HG02763 (cell line): ENCODE measurements at regions not wholly inside any gene's neighbourhood (a gene's known extent, or its start where the extent isn't known, plus 50 kb on each side); places are given as distances from the start of the nearest gene placed in this dataset.

Experiments
- ATAC-seq: cut with Tn5 transposase; IDR thresholded peaks from one replicate; pipeline ENCODE4 v1.9.1; 2021; ENCODE audit warnings: mild to moderate bottlenecking, moderate library complexity; ENCODE audit not compliant: unreplicated experiment

DNA sequence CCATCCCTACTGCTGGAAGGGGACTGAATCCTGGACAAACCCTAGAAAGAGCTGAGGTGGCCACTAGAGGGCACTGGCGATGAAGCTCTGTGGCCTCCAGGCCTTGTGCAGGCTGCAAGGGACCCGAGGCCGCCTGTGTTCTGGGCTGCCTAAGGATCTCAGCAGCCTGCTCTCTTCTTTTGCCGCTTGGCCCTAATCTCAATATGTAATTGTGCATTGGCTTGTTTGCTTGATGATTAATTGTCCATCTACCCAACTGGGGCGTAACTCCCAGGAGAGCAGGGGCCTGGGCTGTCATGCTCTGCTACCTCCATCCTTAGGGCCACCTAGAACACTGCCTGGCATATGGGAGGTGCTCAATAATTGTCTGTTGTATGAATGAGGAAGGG is 73.8 kb downstream of the SYNE3 start:
- peak; percentile 72 for ATAC-seq

DNA sequence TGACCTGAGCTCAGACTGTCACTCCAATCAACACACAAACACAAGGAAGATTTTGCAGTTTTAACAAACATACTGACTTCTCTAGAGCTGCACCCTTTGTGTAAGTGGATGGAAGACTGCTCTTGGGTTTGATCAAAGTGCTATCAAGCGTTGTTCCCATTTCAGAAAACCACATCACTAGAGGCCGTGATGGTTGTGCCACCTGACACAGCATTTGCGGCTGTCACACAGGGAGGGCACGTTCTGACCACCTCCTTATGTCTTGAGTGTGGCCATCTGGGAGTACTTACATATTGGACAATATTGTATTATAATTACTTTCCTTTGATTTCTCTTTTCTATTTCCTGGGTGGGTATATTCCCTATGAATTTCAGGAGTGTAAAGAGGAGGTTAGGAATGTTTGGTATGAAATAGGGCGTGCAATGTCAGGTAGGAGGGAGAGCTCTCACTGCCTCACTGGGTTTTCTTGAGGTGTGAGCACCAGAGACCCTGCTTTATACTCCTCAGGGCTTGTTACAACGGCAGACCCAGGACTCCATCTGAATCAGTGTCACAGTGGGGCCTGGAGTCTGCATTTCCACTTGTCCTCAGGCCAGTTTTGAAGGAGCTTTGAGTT is 74.3 kb downstream of the SYNE3 start:
- ATAC-seq: no peak

DNA sequence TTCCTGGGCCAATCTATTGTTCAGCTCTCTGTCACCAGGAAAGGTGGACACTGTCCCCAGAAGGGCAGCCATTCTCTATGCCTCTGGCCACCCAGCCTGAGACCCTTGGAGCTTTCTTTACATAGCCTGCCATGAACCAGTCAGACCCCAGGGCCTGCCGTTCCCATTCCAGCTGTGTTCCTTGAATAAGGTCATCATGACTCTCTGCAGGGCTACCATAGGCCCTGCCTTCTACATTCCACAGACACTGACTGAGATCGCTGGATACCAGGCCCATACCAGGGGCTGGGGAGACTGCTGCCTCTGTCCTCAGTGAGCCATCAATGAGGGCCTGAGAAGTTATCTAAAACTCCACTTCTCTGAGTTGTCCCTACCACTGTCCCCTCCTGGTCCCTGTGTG is 75.5 kb downstream of the SYNE3 start:
- ATAC-seq: no peak

- no peak for ATAC-seq
Measured at GRCh38 chr14:95440496-95440895, 76.0 kb downstream of the SYNE3 start.

DNA sequence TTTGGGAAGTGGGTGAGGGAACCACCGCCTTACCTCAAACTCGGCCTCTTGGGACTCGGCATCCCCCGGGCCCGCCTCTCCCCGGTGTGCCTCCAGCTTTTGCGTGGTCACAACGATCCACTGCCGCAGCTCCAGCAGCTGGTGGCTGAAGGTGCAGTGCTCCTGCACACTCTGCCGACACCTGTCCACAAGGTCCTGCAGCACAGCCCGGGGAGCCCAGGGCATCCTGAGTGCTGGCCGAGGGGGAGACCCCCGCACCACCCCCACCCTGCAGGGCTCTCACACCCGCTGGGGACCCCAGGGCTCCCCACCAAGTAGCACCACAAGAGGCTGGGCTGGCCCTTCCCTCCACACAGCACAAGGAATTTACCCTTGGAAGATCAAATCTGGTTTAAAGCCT is 76.6 kb downstream of the SYNE3 start:
- no peak for ATAC-seq

- no peak for ATAC-seq
Measured at GRCh38 chr14:95437715-95438114, 78.7 kb downstream of the SYNE3 start.

DNA sequence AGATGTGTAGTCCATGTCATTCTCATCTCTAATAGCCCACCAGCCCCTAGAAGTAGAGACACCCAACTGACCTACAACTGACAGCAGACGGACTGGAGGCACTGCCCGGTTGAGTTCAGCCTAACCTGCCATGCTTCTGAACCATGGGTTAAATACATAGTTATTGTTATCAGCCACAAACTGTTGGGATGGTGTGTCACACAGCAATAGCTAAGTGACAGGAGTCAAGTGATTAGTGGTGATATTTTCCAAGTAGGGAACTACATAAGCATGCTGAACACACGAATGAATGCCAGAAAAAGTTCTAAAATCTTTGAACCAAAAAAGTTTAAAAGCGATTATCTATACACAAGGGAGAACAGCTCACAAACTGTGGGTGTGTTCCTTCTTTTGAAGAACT is 80.1 kb downstream of the SYNE3 start:
- no peak for ATAC-seq

GRCh38 chr14:95434121-95434520 is 82.3 kb downstream of the SYNE3 start:
- no peak for ATAC-seq

DNA sequence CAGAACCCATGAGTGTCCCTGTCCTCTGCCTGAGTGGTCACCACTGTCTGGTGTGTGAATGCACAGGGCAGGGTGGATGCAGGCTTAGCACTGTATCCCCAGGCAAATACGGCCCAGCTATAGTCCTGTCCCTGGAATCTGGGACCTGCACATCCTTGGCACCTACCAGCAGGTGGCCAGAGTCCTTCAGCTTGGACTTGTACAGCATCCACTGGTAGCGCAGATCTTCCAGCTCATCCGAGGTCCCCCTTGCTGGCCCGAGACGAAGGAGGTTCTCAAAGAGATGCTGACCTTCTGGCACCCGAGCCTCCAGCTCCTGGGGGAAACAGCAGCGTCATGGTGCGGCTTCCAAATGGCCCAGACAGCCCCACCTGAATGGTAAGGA is 83.4 kb downstream of the SYNE3 start:
- no peak for ATAC-seq

DNA sequence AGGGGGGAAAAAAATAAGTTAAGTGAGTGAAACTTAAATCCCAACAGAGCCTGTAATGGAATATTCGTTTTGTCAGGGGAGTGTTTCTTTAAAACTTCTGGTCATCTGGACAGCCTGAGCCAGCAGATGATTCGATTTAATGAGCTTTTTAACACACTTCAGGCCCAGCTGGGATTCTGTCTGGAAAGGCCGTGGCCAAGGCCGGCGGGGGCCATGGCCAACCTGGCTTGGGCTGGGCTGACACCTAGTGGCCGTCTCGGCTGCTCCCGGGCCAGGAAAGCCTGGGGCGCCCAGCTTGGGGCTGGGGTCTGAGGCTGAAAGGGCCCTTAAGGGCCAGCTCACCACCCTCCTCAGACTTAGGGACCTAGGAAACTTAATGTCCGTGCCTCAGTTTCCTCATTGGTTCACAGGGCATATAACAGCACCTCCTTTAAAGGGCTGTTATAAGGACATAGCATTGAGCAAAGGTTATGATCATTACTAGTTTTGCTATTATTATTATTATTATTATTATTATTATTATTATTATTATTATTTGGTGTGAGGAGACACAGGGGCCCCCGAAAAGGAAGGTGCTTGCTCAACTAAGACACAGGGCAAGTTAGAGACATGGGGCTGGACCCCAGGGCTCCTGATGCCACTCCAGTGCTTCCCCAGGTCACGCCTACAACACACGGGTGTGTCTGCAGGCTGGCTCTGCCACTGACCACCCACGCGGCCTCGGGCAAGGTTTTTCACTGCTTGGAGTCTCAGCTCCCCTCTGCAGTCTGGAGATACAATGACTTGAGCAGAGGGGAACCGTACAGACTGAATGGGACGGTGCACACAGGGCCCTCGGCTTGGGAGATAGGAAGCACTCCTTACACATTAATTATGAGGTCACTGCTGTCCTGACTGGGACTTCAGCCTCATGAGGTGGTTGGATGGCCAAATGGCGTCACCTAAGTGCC is 84.0 kb downstream of the SYNE3 start:
- no peak for ATAC-seq

DNA sequence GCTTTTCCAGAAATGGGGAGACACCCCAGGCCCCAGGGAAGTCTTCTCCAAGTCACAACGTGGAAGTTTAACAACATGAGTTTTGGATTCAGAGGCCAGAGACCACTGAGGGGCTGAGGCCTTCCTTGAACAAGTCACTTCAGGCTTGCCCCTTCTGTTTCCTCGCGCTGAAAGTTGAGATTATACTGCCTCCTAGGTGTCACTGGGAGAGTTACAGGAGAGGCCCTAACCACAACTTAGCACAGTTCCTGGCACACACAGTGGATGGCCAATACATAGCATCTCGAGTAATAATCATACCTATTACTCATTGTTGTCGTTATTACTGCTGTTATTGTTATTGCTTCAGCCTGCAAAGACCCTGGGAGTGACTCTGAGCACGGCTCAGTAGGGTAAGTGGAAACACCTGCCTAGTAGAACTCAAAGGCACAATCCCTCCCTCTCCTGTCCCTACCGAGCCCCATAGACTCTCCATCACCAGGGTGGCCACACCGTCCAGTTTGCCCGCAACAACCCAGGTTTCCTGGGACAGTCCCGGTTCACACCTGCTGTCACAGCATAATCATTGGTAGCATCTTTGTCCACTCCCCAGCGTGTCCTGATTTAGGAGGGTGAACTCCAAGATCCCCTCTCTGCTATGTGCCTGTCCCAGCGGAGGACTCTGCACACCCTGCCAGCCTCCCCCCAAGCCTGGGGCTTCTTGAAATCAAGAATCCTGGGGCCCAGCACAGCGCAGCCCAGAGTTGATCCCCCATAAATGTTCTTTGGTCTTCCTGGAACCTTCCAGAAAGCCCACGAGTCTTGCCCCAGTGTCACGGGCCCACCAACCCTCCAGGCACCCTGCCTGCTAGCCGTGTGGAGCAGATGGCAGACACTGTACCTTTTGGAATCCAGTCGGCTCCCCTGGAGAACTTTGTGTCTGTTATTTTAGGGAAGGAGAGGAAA is 85.0 kb downstream of the SYNE3 start:
- no peak for ATAC-seq

DNA sequence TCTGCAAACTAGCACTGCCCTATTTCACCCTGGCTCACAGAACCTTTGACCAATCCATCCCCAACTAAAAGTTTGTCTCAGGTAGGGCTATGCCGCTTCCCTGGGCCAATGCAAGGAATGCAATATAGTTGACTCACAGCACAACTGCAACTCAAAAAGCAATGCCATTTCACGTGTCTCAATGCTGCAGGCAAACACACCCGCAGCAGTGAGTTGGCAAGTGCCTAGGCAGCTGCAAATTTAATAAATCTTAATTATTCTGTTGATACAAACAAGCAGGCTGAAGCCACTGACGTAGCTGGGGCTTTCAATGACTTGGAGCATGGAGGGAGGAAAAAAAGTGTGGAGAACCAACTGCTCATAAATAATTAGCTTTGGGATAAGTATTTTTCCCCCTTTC is 87.9 kb downstream of the SYNE3 start:
- no peak for ATAC-seq

DNA sequence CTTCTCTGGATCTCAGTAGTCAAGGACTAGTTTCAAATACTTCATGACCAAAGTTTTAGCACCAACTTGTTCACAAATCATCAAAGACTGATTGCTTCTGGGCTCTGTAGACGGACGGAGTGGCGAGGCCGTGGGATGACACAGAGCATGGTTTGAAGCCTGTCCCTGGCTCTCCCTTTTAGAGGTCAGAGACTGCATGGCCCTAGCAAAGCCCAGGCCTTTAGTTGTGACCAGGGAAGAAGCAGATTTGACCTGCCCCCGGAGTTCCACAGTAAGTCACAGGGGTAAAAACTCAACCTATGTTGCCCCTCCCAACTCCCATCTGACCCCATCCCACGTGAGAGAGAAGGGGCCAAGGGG is 90.4 kb downstream of the SYNE3 start:
- no peak for ATAC-seq

DNA sequence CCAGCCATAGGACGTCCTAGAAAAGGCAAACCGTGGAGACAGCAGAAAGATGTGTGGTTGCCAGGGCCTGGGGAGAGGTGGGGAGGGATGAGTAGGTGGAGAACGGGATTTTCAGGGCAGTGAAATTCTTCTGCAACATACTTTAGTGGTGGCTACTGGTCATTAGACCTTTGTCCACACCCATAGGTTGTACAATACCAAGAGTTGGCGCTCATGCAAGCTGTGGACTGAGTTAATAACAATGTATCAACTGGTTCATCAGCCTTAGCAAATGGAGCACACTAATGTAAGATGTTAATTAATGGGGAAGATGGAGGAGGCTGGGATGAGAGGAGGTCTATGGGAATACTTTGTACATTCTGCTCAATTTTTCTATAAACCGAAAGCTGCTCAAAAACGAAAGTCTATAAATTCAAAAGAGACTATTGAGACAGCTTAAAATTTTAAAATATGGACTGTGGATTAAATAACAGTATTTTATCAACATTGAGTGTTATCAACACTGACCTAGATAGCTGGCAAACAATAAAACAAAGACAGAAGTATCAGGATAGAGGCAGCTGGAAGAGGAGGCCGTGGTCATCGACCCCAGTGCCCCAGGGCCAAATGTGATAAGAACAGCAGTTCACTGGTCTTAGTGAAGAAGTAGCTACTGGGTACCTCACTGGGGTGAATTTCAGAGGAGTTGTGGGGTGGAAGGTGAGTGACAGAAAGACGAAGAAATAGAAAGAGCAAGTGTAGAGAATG is 90.9 kb downstream of the SYNE3 start:
- ATAC-seq: no peak

DNA sequence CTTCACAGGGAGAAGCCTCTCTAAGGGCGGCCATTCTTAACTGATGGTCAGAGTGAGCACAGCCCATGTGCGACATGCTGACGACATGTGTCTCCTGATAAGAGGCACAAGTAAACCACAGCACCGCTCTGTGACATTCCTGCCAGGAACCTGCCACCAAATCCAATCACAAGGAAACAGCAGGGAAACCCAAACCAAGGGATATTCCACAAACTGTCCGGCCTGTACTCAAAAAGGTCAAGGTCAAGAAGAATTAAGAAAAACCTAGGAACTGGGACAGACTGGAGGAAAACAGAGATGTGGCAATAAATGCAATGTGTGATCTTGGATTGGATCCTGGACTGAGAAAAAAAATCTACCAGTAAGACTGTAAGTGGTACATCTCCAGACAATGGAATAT is 91.9 kb downstream of the SYNE3 start:
- no peak for ATAC-seq

DNA sequence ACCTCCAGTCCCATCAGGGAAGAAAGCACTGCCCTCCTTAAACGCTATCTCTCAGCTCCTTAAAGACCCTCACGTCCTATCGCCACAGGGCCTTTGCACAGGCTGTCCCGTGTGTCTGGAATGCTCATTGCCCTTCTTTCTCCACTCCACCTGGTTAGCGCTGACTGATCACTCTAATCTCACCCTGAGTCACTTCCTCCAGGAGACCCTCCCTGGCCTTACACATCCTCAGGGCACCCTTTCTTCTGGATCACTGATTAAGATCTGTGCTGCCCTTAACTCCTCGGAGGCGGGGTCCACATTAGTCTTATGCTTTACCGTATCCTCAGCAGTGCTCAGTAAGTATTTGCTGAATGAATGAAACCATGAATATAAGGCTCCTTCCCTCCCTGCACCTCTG is 94.7 kb downstream of the SYNE3 start:
- ATAC-seq: no peak

GRCh38 chr14:95420060-95420459 is 96.4 kb downstream of the SYNE3 start:
- no peak for ATAC-seq

DNA sequence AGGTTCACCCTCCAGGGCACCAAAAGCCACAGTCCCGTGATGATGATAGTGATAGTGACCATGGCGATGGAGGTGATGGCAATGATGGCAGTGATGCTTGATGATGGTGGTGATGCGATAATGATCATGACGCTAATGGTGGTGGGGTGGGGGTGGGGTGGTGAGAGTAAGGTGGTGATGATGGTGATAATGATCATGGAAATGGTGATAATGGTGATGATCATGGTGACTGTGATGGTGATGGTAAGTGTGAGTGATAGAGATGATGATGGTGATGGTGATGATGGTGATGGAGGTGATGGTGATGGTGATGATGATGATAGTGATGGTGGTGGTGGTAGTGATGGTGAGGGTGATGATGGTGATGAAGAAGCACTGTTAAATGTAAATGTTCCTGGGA is 96.9 kb downstream of the SYNE3 start:
- no peak for ATAC-seq

DNA sequence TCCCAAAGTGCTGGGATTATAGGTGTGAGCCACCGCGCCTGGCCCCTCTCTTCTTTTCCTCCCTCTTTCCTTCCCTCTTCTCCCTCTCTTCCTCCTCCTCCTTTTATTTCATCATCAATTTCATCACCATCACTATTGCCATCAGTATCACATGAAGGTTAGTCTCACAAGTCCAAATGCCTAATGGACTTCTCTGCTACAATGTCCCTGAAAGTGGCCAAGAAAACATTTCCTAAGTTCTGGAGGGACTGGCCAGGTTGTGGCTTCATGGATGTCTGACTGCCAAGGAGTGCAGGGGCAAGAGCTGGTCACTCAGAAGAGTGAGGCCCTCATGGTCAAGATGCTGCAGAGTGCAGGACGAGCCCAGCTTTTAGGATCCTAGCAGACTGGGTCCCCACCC is 97.6 kb downstream of the SYNE3 start:
- no peak for ATAC-seq

DNA sequence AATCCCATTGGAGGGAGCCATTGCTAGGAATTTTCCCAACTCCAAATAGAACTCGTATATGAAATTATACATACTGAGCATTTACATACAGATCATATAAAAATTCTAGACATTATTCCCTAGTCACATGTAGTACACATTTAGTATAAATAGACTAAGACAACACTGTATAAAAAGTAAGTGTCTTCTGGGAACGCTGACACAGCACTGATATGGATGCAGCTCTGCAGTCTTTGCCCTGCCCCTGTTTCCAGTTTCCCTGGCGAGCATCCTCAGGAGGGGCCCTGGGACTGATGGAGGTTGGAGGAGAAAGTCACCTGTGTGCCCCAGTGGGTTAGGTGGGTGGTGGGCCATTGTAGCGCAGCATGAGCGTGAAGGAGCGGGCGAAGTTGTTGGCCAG is 97.8 kb upstream of the CLMN start:
- no peak for ATAC-seq

DNA sequence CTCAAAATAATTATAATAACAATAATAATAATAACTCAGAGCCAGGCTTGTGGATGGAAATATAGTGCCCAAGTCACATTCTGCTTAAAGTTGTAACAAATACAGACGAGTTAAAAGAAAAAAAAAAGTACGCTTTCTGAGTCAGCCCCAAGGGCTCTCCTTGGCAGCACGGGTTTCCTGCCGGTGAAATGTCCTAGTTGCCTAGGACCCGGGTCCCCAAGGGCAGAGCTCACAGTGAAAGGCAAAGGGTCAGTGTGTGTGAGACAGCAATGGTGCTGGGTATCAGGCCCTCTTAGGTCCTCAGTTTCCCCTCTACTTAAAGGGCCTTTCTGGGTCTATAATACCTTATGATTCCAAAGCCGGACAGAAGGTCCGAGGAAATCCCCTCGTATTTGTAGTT is 96.3 kb upstream of the CLMN start:
- no peak for ATAC-seq
